ENCODE measurements at regions not wholly inside any gene's neighbourhood (a gene's known extent, or its start where the extent isn't known, plus 50 kb on each side); places are given as distances from the start of the nearest gene placed in this dataset.

DNA sequence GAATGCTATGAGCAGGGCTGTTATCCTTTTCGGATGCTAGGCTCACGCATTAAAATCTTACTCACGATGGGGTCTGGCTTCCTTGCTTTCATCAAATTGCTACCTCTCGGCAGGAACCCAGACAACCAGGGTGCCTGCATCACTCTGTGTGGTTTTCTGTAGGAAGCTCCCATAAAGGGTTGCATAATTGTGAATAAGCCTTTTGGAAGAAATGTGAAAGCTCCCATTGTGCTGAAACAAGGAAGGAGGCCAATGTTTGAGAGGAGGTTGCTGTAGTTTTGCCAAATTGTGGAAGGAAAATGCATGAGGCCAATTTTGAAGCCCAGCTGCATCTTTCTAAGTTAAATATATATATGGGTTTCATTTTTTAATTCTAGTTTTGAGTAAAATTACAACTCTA, 615.5 kb downstream of the C6orf118 start (continued):
- TF ChIP-seq, protein P1, sequence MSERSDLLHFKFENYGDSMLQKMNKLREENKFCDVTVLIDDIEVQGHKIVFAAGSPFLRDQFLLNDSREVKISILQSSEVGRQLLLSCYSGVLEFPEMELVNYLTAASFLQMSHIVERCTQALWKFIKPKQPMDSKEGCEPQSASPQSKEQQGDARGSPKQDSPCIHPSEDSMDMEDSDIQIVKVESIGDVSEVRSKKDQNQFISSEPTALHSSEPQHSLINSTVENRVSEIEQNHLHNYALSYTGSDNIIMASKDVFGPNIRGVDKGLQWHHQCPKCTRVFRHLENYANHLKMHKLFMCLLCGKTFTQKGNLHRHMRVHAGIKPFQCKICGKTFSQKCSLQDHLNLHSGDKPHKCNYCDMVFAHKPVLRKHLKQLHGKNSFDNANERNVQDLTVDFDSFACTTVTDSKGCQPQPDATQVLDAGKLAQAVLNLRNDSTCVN (CRISPR knock-in tag; IDR thresholded peaks at IDR 0.05; ENCODE audit: borderline replicate concordance) = no peak
- TF ChIP-seq POGZ (CRISPR knock-in tag; IDR thresholded peaks at IDR 0.05) = no peak
- no peak for TF ChIP-seq ZNF577 (CRISPR knock-in tag; IDR thresholded peaks at IDR 0.05; ENCODE audit: borderline replicate concordance, low read depth)

DNA sequence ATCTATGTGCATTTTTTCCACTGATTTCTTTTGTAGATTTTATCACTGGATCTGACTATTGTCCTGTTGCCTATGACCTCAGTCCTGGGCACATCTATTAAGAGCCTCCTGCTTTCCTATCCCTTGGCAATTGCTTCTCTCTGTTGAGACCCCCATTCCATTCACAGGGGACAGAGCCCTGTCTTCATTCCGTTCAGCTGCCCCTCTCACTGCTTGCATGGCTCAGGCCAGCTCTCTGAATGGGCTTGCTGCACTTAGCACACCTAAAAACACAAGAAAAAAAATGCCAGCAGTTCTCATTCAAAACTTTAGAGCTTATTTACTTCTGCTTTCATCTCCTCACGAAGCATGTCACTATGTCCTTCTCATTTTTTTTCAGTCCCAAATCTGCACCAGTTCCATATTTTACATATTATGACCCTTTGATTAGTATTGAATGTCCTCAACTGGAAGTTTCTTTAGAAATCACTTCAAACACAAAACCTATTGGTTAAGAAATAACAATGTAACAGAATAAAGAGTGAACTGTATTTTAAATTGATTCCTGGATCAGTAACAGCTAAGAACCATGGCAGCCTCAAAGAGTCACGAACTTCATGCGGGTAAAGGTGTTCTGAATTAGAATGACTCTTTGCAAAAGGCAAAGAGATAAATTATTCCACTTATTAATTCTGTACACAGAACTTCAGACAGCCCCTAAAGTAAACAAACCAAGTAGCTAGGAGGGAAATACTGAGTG, 616.5 kb downstream of the C6orf118 start:
- Histone ChIP-seq H3K79me2 (ENCODE audit: insufficient read depth, low read length) (no peaks in the 10 kb centered on the region), H3K27ac (ENCODE audit: extremely low read length, insufficient read depth, low read length) (no peak overlapping the region), H3K9me3 (ENCODE audit: low read length) (peaks cover 90% of the 10 kb centered on the region), H3K36me3 (replicated peaks in 1 of 2; ENCODE audit: control insufficient read depth in 1 of 2, insufficient read depth in 2 of 2, low read length in 2 of 2) (no peaks in the 10 kb centered on the region), H3K4me1 (ENCODE audit: insufficient read depth, low read length) (no peaks in the 10 kb centered on the region), H3K9ac (ENCODE audit: insufficient read depth, low read depth, low read length) (no peak overlapping the region), H4K20me1 (ENCODE audit: insufficient read depth, low read length) (no peaks in the 10 kb centered on the region), H3K27me3 (ENCODE audit: control insufficient read depth in 1 of 2, insufficient read depth in 2 of 2, low read length in 2 of 2) (no peaks in the 10 kb centered on the region), H2AFZ (ENCODE audit: low read length) (no peak overlapping the region), H3K4me2 (ENCODE audit: low read depth, low read length) (no peak overlapping the region), H3K4me3 (replicated peaks in 1 of 3; ENCODE audit: insufficient read depth in 1 of 3, low read depth in 2 of 3, low read length in 3 of 3) (no peak overlapping the region)
- intact Hi-C loops (cut with micrococcal nuclease; ENCODE audit: unreplicated experiment) = no loop called here
- FAIRE-seq (no peak), DNase-seq (ENCODE audit: low spot score) (no peak), ATAC-seq (no peak)
- POLR2A ChIA-PET = no interaction called here
- in situ Hi-C loops (cut with HindIII; ENCODE audit: extremely low pct_ligation_motif_present, low pct_unique_long_range_greater_than_20kb) = no loop called here
- 2% methylated on average over 4 of the region's 4 CpGs for WGBS (ENCODE audit: low lambda C conversion rate)
- BruUV-seq (replicated peaks) = no TSS peak
- CTCF ChIA-PET (ENCODE audit: low intra/inter-chr PET ratio, low total read pairs) = no interaction called here
- TF ChIP-seq, protein P2, sequence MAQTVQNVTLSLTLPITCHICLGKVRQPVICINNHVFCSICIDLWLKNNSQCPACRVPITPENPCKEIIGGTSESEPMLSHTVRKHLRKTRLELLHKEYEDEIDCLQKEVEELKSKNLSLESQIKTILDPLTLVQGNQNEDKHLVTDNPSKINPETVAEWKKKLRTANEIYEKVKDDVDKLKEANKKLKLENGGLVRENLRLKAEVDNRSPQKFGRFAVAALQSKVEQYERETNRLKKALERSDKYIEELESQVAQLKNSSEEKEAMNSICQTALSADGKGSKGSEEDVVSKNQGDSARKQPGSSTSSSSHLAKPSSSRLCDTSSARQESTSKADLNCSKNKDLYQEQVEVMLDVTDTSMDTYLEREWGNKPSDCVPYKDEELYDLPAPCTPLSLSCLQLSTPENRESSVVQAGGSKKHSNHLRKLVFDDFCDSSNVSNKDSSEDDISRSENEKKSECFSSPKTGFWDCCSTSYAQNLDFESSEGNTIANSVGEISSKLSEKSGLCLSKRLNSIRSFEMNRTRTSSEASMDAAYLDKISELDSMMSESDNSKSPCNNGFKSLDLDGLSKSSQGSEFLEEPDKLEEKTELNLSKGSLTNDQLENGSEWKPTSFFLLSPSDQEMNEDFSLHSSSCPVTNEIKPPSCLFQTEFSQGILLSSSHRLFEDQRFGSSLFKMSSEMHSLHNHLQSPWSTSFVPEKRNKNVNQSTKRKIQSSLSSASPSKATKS (CRISPR knock-in tag; IDR thresholded peaks at IDR 0.05) = no peak
- TF ChIP-seq NCOR1 (IDR thresholded peaks at IDR 0.05; ENCODE audit: borderline replicate concordance, low read length) (no peak), ZNF317 (CRISPR knock-in tag; IDR thresholded peaks at IDR 0.05) (no peak), ZNF205 (CRISPR knock-in tag; IDR thresholded peaks at IDR 0.05) (no peak), ZNF101 (CRISPR knock-in tag; IDR thresholded peaks at IDR 0.05; ENCODE audit: borderline replicate concordance, low read depth) (no peak), ZNF747 (CRISPR knock-in tag; IDR thresholded peaks at IDR 0.05; ENCODE audit: borderline replicate concordance) (no peak), NBN (conservative IDR thresholded peaks at IDR 0.05) (no peak), CENPX (CRISPR knock-in tag; IDR thresholded peaks at IDR 0.05) (no peak), NFYC (CRISPR knock-in tag; IDR thresholded peaks at IDR 0.05) (no peak), ZNF782 (CRISPR knock-in tag; IDR thresholded peaks at IDR 0.05; ENCODE audit: borderline replicate concordance) (no peak), DR1 (CRISPR knock-in tag; IDR thresholded peaks at IDR 0.05) (no peak), ZNF124 (CRISPR knock-in tag; IDR thresholded peaks at IDR 0.05) (no peak), STAG1 (CRISPR knock-in tag; IDR thresholded peaks at IDR 0.05) (no peak), FOXP1 (IDR thresholded peaks at IDR 0.05) (no peak), FOXP1 (CRISPR knock-in tag; IDR thresholded peaks at IDR 0.05) (no peak)
- TF ChIP-seq, protein P3, sequence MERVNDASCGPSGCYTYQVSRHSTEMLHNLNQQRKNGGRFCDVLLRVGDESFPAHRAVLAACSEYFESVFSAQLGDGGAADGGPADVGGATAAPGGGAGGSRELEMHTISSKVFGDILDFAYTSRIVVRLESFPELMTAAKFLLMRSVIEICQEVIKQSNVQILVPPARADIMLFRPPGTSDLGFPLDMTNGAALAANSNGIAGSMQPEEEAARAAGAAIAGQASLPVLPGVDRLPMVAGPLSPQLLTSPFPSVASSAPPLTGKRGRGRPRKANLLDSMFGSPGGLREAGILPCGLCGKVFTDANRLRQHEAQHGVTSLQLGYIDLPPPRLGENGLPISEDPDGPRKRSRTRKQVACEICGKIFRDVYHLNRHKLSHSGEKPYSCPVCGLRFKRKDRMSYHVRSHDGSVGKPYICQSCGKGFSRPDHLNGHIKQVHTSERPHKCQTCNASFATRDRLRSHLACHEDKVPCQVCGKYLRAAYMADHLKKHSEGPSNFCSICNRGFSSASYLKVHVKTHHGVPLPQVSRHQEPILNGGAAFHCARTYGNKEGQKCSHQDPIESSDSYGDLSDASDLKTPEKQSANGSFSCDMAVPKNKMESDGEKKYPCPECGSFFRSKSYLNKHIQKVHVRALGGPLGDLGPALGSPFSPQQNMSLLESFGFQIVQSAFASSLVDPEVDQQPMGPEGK (CRISPR knock-in tag; IDR thresholded peaks at IDR 0.05) = no peak

Measured in HepG2 (cell line).